ENCODE measurements at regions not wholly inside any gene's neighbourhood (a gene's known extent, or its start where the extent isn't known, plus 50 kb on each side); places are given as distances from the start of the nearest gene placed in this dataset.

GRCh38 chr2:128969374-128969773 is 650.7 kb upstream of the HS6ST1 start:
- no peak for TF ChIP-seq CTCF (IDR thresholded peaks at IDR 0.05; ENCODE audit: low read depth, low read length)
- DNase-seq (ENCODE audit: low read depth in 2 of 2) = no peak
- no peak overlapping the region for H3K4me3 ChIP-seq (replicated peaks in 1 of 2; ENCODE audit: low read depth in 2 of 2, low read length in 2 of 2)

- DNase-seq (ENCODE audit: low read depth in 2 of 2) = no peak
- H3K4me3 ChIP-seq (replicated peaks in 1 of 2; ENCODE audit: low read depth in 2 of 2, low read length in 2 of 2) = no peak overlapping the region
- no peak for TF ChIP-seq CTCF (IDR thresholded peaks at IDR 0.05; ENCODE audit: low read depth, low read length)
Measured at GRCh38 chr2:128970332-128971116, 651.9 kb upstream of the HS6ST1 start.

- DNase-seq (ENCODE audit: low read depth in 2 of 2) = no peak
- no peak overlapping the region for H3K4me3 ChIP-seq (replicated peaks in 1 of 2; ENCODE audit: low read depth in 2 of 2, low read length in 2 of 2)
- no peak for TF ChIP-seq CTCF (IDR thresholded peaks at IDR 0.05; ENCODE audit: low read depth, low read length)
Measured at GRCh38 chr2:128973566-128973965, 654.9 kb upstream of the HS6ST1 start.

GRCh38 chr2:128978212-128978611 is 659.5 kb upstream of the HS6ST1 start:
- no peak overlapping the region for H3K4me3 ChIP-seq (replicated peaks in 1 of 2; ENCODE audit: low read depth in 2 of 2, low read length in 2 of 2)
- TF ChIP-seq CTCF (IDR thresholded peaks at IDR 0.05; ENCODE audit: low read depth, low read length) = no peak
- DNase-seq (ENCODE audit: low read depth in 2 of 2) = no peak

GRCh38 chr2:128979182-128979581 is 660.5 kb upstream of the HS6ST1 start:
- no peak for DNase-seq (ENCODE audit: low read depth in 2 of 2)

GRCh38 chr2:128980475-128980874 is 661.8 kb upstream of the HS6ST1 start:
- no peak for TF ChIP-seq CTCF (IDR thresholded peaks at IDR 0.05; ENCODE audit: low read depth, low read length)
- no peak overlapping the region for H3K4me3 ChIP-seq (replicated peaks in 1 of 2; ENCODE audit: low read depth in 2 of 2, low read length in 2 of 2)
- no peak for DNase-seq (ENCODE audit: low read depth in 2 of 2)

More at GRCh38 chr2:128979182-128979581, 660.5 kb upstream of the HS6ST1 start:
- H3K4me3 ChIP-seq (replicated peaks in 1 of 2; ENCODE audit: low read depth in 2 of 2, low read length in 2 of 2) = no peak overlapping the region
- no peak for TF ChIP-seq CTCF (IDR thresholded peaks at IDR 0.05; ENCODE audit: low read depth, low read length)

- DNase-seq (ENCODE audit: low read depth in 2 of 2) = no peak
- H3K4me3 ChIP-seq (replicated peaks in 1 of 2; ENCODE audit: low read depth in 2 of 2, low read length in 2 of 2) = no peak overlapping the region
- no peak for TF ChIP-seq CTCF (IDR thresholded peaks at IDR 0.05; ENCODE audit: low read depth, low read length)
Measured at GRCh38 chr2:128981353-128981752, 662.7 kb upstream of the HS6ST1 start.
